ENCODE measurements at regions not wholly inside any gene's neighbourhood (a gene's known extent, or its start where the extent isn't known, plus 50 kb on each side); places are given as distances from the start of the nearest gene placed in this dataset.
A peak's percentile ranks its signal among the peaks of the same experiment; 100 is the strongest.

DNA sequence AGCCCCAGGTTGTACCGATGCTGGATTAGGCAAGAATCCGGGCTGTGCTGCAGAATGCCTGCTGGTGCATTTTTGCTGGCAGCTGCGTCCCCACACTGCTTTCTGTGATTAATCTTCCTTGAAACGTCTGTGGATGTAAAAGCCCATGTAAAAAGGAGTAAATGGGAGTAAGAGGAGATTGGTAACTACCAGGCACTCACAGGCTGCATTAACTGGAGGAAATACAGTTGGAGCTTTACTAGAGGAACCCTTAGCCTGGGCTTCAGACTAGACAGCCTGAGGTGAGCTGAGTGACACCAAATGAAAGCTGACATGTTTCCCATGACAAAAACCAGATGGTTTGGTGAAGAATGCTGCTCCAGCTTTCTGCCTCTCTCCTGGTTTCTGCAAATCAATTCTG, 190.4 kb upstream of the GAS1 start:
- H3K4me2 ChIP-seq (ENCODE audit: unreplicated experiment): no peak overlapping the region
- no peak overlapping the region for H2AFZ ChIP-seq
- H3K4me3 ChIP-seq: no peak overlapping the region
- H4K20me1 ChIP-seq (ENCODE audit: insufficient read depth): no peaks in the 10 kb centered on the region
- no peaks in the 10 kb centered on the region for H3K79me2 ChIP-seq (ENCODE audit: insufficient read depth)
- H3K9me3 ChIP-seq (ENCODE audit: low read depth): no peaks in the 10 kb centered on the region
- no peaks in the 10 kb centered on the region for H3F3A ChIP-seq (ENCODE audit: insufficient read depth)
- no peak for DNase-seq
- H3K4me1 ChIP-seq (ENCODE audit: insufficient read depth): no peaks in the 10 kb centered on the region
- TF ChIP-seq EZH2phosphoT487 (IDR thresholded peaks at IDR 0.05; ENCODE audit: insufficient read depth, low read depth) (no peak), EZH2 (IDR thresholded peaks at IDR 0.05; ENCODE audit: insufficient read depth, poor library complexity, severe bottlenecking) (no peak)
- H3K9ac ChIP-seq: no peak overlapping the region
- in situ Hi-C loops (cut with MboI): no loop called here
- no peaks in the 10 kb centered on the region for H3K27me3 ChIP-seq (replicated peaks; ENCODE audit: insufficient read depth)
- H3K9me2 ChIP-seq (ENCODE audit: insufficient read depth): no peaks in the 10 kb centered on the region
- WGBS, 2 experiments (ENCODE audit: low coverage in 1 of 2, low lambda C conversion rate in 2 of 2, missing lambda C conversion rate in 2 of 2): 38 to 41% methylated on average over 4 of the region's 4 CpGs
- H3K27ac ChIP-seq: no peak overlapping the region
- H3K36me3 ChIP-seq (ENCODE audit: low read depth): no peaks in the 10 kb centered on the region

DNA sequence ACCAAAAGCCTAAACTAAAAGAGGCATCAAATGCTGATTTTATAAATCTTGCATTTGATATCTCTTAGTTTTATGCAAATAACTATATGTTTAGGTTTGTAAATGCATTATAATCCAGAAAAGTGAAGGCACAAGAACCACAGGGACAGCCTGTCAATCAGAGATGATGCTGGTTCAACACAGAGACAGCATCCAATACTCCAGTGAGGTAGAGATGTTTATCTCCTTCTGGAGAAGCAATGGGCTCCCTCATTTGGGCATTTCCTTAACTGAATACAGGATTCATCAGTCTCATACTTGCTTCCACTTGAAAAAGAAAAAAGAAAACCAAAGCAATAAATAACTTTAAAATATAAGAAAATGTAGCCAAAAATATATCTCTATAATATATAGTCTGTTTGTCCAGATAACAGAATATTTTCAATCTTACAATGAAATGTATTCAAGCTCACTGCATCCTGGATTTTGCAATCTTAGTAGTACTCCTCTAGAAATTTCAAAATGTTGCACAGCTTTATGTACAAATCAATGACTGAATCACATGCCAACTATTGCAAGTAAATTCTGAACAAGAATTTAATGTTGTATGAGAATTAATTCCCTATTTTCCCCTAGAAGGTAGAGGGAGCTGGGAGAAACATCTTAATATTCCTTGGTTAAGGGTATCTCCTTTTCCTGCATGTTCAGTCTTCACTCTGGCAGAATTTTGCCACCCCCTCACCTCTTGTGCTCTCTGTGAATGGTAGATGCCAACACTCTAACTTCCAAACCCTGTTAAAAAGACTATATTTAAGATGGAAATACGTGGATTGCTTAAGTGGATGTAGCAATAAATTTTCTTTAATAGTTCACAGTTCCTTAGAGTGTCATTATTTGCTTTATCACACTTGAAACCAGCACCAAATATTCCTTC, 191.1 kb upstream of the GAS1 start:
- 41 to 46% methylated on average over 1 of the region's 1 CpG for WGBS, 2 experiments (ENCODE audit: low coverage in 1 of 2, low lambda C conversion rate in 2 of 2, missing lambda C conversion rate in 2 of 2)
- no peak overlapping the region for H3K4me2 ChIP-seq (ENCODE audit: unreplicated experiment)

DNA sequence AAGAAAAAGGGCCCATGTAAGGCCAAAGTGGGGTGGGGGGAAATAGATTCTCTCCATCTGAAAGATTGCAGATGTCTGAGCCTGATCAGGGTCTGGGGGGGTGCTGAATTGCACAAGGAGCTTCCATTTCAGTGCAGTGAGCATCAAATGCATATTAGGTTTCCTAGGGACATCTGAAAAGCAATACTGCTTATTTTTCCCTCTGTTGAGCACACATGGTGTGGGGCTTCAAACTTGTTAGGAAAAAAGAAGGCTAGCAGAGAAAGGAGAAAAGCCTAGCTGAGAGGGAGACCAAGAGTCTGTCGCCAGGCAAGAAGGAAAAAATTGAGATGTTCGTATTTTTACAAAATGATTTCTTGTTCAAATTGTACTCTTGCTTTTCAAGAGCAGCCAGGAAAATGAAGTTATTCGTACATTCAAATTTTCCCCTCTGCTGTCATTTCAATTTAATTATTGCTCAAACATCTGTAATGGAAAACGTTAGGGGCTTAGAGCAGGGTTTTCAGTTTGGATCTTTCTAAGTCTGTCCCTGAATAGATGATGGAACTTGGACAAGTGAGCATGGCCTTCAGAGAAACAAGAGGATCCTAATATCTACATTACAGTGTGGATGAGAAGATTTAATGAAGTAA, 191.9 kb upstream of the GAS1 start:
- H3K4me2 ChIP-seq (ENCODE audit: unreplicated experiment): no peak overlapping the region
- no peak overlapping the region for H3K27ac ChIP-seq
- 61 to 65% methylated on average over 4 of the region's 4 CpGs for WGBS, 2 experiments (ENCODE audit: low coverage in 1 of 2, low lambda C conversion rate in 2 of 2, missing lambda C conversion rate in 2 of 2)

More for the DNA sequence above, 191.1 kb upstream of the GAS1 start:
- in situ Hi-C loops (cut with MboI): no loop called here
- no peaks in the 10 kb centered on the region for H3K9me2 ChIP-seq (ENCODE audit: insufficient read depth)
- H3K79me2 ChIP-seq (ENCODE audit: insufficient read depth): no peaks in the 10 kb centered on the region
- TF ChIP-seq EZH2phosphoT487 (IDR thresholded peaks at IDR 0.05; ENCODE audit: insufficient read depth, low read depth) (no peak), EZH2 (IDR thresholded peaks at IDR 0.05; ENCODE audit: insufficient read depth, poor library complexity, severe bottlenecking) (no peak)
- no peaks in the 10 kb centered on the region for H3F3A ChIP-seq (ENCODE audit: insufficient read depth)
- H3K9ac ChIP-seq: no peak overlapping the region
- no peaks in the 10 kb centered on the region for H3K9me3 ChIP-seq (ENCODE audit: low read depth)
- H3K4me3 ChIP-seq: no peak overlapping the region
- no peaks in the 10 kb centered on the region for H3K4me1 ChIP-seq (ENCODE audit: insufficient read depth)
- DNase-seq: peak; percentile 24
- no peaks in the 10 kb centered on the region for H3K36me3 ChIP-seq (ENCODE audit: low read depth)
- no peaks in the 10 kb centered on the region for H4K20me1 ChIP-seq (ENCODE audit: insufficient read depth)
- H3K27ac ChIP-seq: no peak overlapping the region
- no peak overlapping the region for H2AFZ ChIP-seq
- no peaks in the 10 kb centered on the region for H3K27me3 ChIP-seq (replicated peaks; ENCODE audit: insufficient read depth)

DNA sequence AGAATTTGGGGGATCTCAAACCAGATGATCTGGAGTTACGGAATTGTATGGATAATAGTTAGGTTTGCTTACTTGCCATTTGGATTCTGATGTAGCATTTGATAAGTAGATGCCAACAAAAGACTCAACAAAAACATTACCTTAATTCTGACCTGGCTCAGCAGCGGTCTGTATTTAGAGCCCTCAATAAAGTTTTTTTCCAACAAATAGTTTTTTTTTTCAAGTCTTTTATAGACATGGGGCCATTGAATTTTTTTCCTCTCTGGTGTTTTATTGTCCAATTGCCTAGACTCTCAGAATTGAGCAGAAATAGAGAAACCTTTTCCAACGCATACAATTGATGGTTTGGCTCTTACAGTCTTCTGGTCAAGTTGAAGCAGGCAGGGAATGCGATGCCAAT, 192.8 kb upstream of the GAS1 start:
- Histone ChIP-seq H3F3A (ENCODE audit: insufficient read depth) (no peaks in the 10 kb centered on the region), H4K20me1 (ENCODE audit: insufficient read depth) (no peaks in the 10 kb centered on the region), H3K9ac (no peak overlapping the region), H3K4me3 (no peak overlapping the region), H3K27ac (no peak overlapping the region), H3K9me2 (ENCODE audit: insufficient read depth) (no peaks in the 10 kb centered on the region), H3K4me1 (ENCODE audit: insufficient read depth) (no peaks in the 10 kb centered on the region), H3K4me2 (ENCODE audit: unreplicated experiment) (no peak overlapping the region), H3K79me2 (ENCODE audit: insufficient read depth) (no peaks in the 10 kb centered on the region), H3K27me3 (replicated peaks; ENCODE audit: insufficient read depth) (no peaks in the 10 kb centered on the region), H3K36me3 (ENCODE audit: low read depth) (no peaks in the 10 kb centered on the region), H3K9me3 (ENCODE audit: low read depth) (no peaks in the 10 kb centered on the region), H2AFZ (no peak overlapping the region)
- DNase-seq: no peak
- 94 to 95% methylated on average over 4 of the region's 4 CpGs for WGBS, 2 experiments (ENCODE audit: low coverage in 1 of 2, low lambda C conversion rate in 2 of 2, missing lambda C conversion rate in 2 of 2)
- TF ChIP-seq EZH2 (IDR thresholded peaks at IDR 0.05; ENCODE audit: insufficient read depth, poor library complexity, severe bottlenecking) (no peak), EZH2phosphoT487 (IDR thresholded peaks at IDR 0.05; ENCODE audit: insufficient read depth, low read depth) (no peak)
- in situ Hi-C loops (cut with MboI): no loop called here

More for the DNA sequence above, 191.9 kb upstream of the GAS1 start:
- H3K9me3 ChIP-seq (ENCODE audit: low read depth): no peaks in the 10 kb centered on the region
- no peak overlapping the region for H2AFZ ChIP-seq
- no peaks in the 10 kb centered on the region for H3K4me1 ChIP-seq (ENCODE audit: insufficient read depth)
- no peak overlapping the region for H3K4me3 ChIP-seq
- TF ChIP-seq EZH2 (IDR thresholded peaks at IDR 0.05; ENCODE audit: insufficient read depth, poor library complexity, severe bottlenecking) (no peak), EZH2phosphoT487 (IDR thresholded peaks at IDR 0.05; ENCODE audit: insufficient read depth, low read depth) (no peak)
- H3K9me2 ChIP-seq (ENCODE audit: insufficient read depth): no peaks in the 10 kb centered on the region
- H4K20me1 ChIP-seq (ENCODE audit: insufficient read depth): no peaks in the 10 kb centered on the region
- H3K36me3 ChIP-seq (ENCODE audit: low read depth): no peaks in the 10 kb centered on the region
- no peak overlapping the region for H3K9ac ChIP-seq
- in situ Hi-C loops (cut with MboI): no loop called here
- H3F3A ChIP-seq (ENCODE audit: insufficient read depth): no peaks in the 10 kb centered on the region
- H3K79me2 ChIP-seq (ENCODE audit: insufficient read depth): no peaks in the 10 kb centered on the region
- DNase-seq: no peak
- H3K27me3 ChIP-seq (replicated peaks; ENCODE audit: insufficient read depth): no peaks in the 10 kb centered on the region
